H1 (cell line): ENCODE measurements at regions not wholly inside any gene's neighbourhood (a gene's known extent, or its start where the extent isn't known, plus 50 kb on each side); places are given as distances from the start of the nearest gene placed in this dataset.

Experiments used
- CTCF ChIA-PET: fragments of 300-600 bp; sonication (Branson Sonifier 250); formaldehyde crosslinking; loops from one replicate; lab custom pipeline; 2021; ENCODE audit not compliant: partially characterized antibody; lab: Charles Lee
- POLR2A ChIA-PET: fragments of 300-600 bp; sonication (Branson Sonifier 250); formaldehyde crosslinking; loops from one replicate; lab custom pipeline; 2021; ENCODE audit warnings: inconsistent platforms; ENCODE audit not compliant: partially characterized antibody; lab: Charles Lee
- DNase-seq, 2 experiments: peaks; one replicate each; pipeline versions ENCODE4 v3.0.0 to v3.0.0-alpha.2; 2010 to 2022; ENCODE audit warnings: low spot score in 2 of 2, low read depth in 1 of 2, mixed read lengths in 1 of 2
- FAIRE-seq: peaks from 2 replicates; lab custom pipeline; 2011; peaks lifted over from hg19 to GRCh38; lab: Jason Lieb, UNC
- H2AFZ ChIP-seq: 2 replicates; pipeline ENCODE4 v1.8.1; 2012; ENCODE audit warnings: low read length, inconsistent platforms
- H2AK5ac ChIP-seq: 2 replicates; pipeline ENCODE4 v1.6.1; 2013; ENCODE audit warnings: low read depth, low read length
- H2BK120ac ChIP-seq: replicated peaks from 2 replicates; pipeline ENCODE3; 2013; ENCODE audit warnings: low read depth, low read length, inconsistent platforms
- H2BK12ac ChIP-seq: 2 replicates; pipeline ENCODE4 v1.6.1; 2013; ENCODE audit warnings: low read depth, low read length
- H2BK15ac ChIP-seq: 2 replicates; pipeline ENCODE4 v1.6.1; 2013; ENCODE audit warnings: low read length
- H2BK20ac ChIP-seq: 2 replicates; pipeline ENCODE4 v1.6.1; 2013; ENCODE audit warnings: low read length
- H2BK5ac ChIP-seq: 2 replicates; pipeline ENCODE4 v1.6.1; 2013; ENCODE audit warnings: low read depth, low read length
- H3K14ac ChIP-seq: 2 replicates; pipeline ENCODE4 v1.6.1; 2013; ENCODE audit warnings: inconsistent platforms; ENCODE audit not compliant: insufficient read length
- H3K18ac ChIP-seq: 2 replicates; pipeline ENCODE4 v1.6.1; 2013; ENCODE audit warnings: low read length; ENCODE audit errors: extremely low read depth
- H3K23ac ChIP-seq: 2 replicates; pipeline ENCODE4 v1.6.1; 2013; ENCODE audit warnings: inconsistent platforms; ENCODE audit not compliant: insufficient read length
- H3K23me2 ChIP-seq: 2 replicates; pipeline ENCODE4 v1.6.1; 2013; ENCODE audit warnings: low read depth, low read length
- H3K27ac ChIP-seq: 2 replicates; pipeline ENCODE4 v1.6.1; 2011; ENCODE audit warnings: low read depth, low read length, inconsistent platforms
- H3K27me3 ChIP-seq, 4 experiments: replicated peaks in 1 of 4; 1 replicate in 1 of 4; 2 replicates in 3 of 4; pipeline versions ENCODE4 v1.6.1 to v1.8.1; 2011 to 2013; ENCODE audit warnings: low read length in 3 of 4, mild to moderate bottlenecking in 3 of 4, inconsistent platforms in 2 of 4, mixed read lengths in 2 of 4, moderate library complexity in 1 of 4; ENCODE audit not compliant: control insufficient read depth in 3 of 4, insufficient read depth in 3 of 4; ENCODE audit errors: extremely low read depth in 1 of 4
- H3K36me3 ChIP-seq, 4 experiments: 2 replicates each; pipeline versions ENCODE4 v1.6.1 to v1.8.1; 2011 to 2013; ENCODE audit warnings: mild to moderate bottlenecking in 4 of 4, low read length in 3 of 4, moderate library complexity in 2 of 4, control low read depth in 1 of 4, inconsistent platforms in 1 of 4; ENCODE audit not compliant: insufficient read depth in 4 of 4, control insufficient read depth in 2 of 4
- H3K4ac ChIP-seq: replicated peaks from 2 replicates; pipeline ENCODE3; 2013; ENCODE audit warnings: low read length, low read depth, mixed read lengths, inconsistent platforms; ENCODE audit not compliant: insufficient read length
- H3K4me1 ChIP-seq, 4 experiments: replicated peaks in 1 of 4; 1 replicate in 1 of 4; 2 replicates in 3 of 4; pipeline versions ENCODE4 v1.6.1 to v1.8.1; 2011 to 2013; ENCODE audit warnings: low read length in 3 of 4, inconsistent platforms in 2 of 4, mixed read lengths in 1 of 4; ENCODE audit not compliant: insufficient read depth in 4 of 4, control insufficient read depth in 3 of 4
- H3K4me2 ChIP-seq, 2 experiments: 2 replicates each; pipeline versions ENCODE4 v1.6.1 to v1.8.1; 2011 to 2013; ENCODE audit warnings: low read depth in 2 of 2, low read length in 2 of 2, control low read depth in 1 of 2, inconsistent platforms in 1 of 2, mild to moderate bottlenecking in 1 of 2; ENCODE audit not compliant: insufficient read depth in 1 of 2
- H3K4me3 ChIP-seq, 4 experiments: fragments of 200-600, 300-600 bp in 1 of 4; sonication (generic), shearing (Covaris generic), sonication (Bioruptor Twin) in 1 of 4; 2 replicates each; pipeline versions ENCODE4 v1.5.1 to v1.8.1; 2011 to 2016; ENCODE audit warnings: low read length in 4 of 4, low read depth in 3 of 4, control low read depth in 2 of 4, inconsistent platforms in 2 of 4, mild to moderate bottlenecking in 2 of 4, mixed read lengths in 1 of 4, moderate library complexity in 1 of 4; ENCODE audit not compliant: insufficient read depth in 2 of 4; ENCODE audit errors: extremely low read depth in 1 of 4
- H3K56ac ChIP-seq: replicated peaks from 2 replicates; pipeline ENCODE3; 2013; ENCODE audit warnings: low read depth, mild to moderate bottlenecking, mixed read lengths, low read length, inconsistent platforms; ENCODE audit not compliant: insufficient read length
- H3K79me1 ChIP-seq: 2 replicates; pipeline ENCODE4 v1.6.1; 2013; ENCODE audit warnings: low read depth, low read length, control low read depth
- H3K79me2 ChIP-seq, 2 experiments: 2 replicates each; pipeline versions ENCODE4 v1.6.1 to v1.8.1; 2012 to 2013; ENCODE audit warnings: low read length in 2 of 2, mild to moderate bottlenecking in 2 of 2, inconsistent platforms in 1 of 2; ENCODE audit not compliant: insufficient read depth in 2 of 2, control insufficient read depth in 1 of 2
- H3K9ac ChIP-seq, 4 experiments: replicated peaks in 1 of 4; 1 replicate in 1 of 4; 2 replicates in 3 of 4; pipeline versions ENCODE4 v1.6.1 to v1.8.1; 2011 to 2013; ENCODE audit warnings: low read depth in 3 of 4, low read length in 3 of 4, control low read depth in 2 of 4, mild to moderate bottlenecking in 2 of 4, moderate library complexity in 2 of 4, inconsistent platforms in 1 of 4; ENCODE audit errors: extremely low read depth in 1 of 4
- H3K9me3 ChIP-seq, 2 experiments: 2 replicates each; pipeline versions ENCODE4 v1.6.1 to v1.8.1; 2012 to 2013; ENCODE audit warnings: mild to moderate bottlenecking in 2 of 2, moderate library complexity in 2 of 2, control low read depth in 1 of 2, inconsistent platforms in 1 of 2, low read depth in 1 of 2, low read length in 1 of 2, mixed read lengths in 1 of 2; ENCODE audit not compliant: insufficient read depth in 2 of 2
- H4K20me1 ChIP-seq, 2 experiments: replicated peaks in 1 of 2; 2 replicates each; pipeline versions ENCODE3 to v1.8.1; 2011 to 2013; ENCODE audit warnings: inconsistent platforms in 2 of 2, low read length in 2 of 2, mild to moderate bottlenecking in 1 of 2; ENCODE audit not compliant: insufficient read depth in 2 of 2, control insufficient read depth in 1 of 2
- H4K5ac ChIP-seq: 2 replicates; pipeline ENCODE4 v1.6.1; 2013; ENCODE audit warnings: low read length, low read depth, mixed read lengths, inconsistent platforms; ENCODE audit not compliant: insufficient read length
- H4K8ac ChIP-seq: 2 replicates; pipeline ENCODE4 v1.8.0; 2013; ENCODE audit warnings: mild to moderate bottlenecking, moderate library complexity, low read length, inconsistent platforms; ENCODE audit not compliant: insufficient read depth; ENCODE audit errors: extremely low read depth
- H4K91ac ChIP-seq: replicated peaks from 2 replicates; pipeline ENCODE3; 2013; ENCODE audit warnings: low read length, mixed read lengths, inconsistent platforms; ENCODE audit not compliant: insufficient read length
- TEAD4 ChIP-seq: IDR thresholded peaks from 2 replicates; pipeline ENCODE4 v1.6.1; 2012; ENCODE audit warnings: low read depth, low read length, inconsistent platforms, mixed read lengths
- WGBS, 2 experiments: shearing (Covaris generic) in 1 of 2; methylation state at CpG; one replicate each; pipeline versions ENCODE4 v1.1.6 to v1.1.7; 2013 to 2015; ENCODE audit warnings: low lambda C conversion rate in 2 of 2, mixed read lengths in 2 of 2, inconsistent platforms in 1 of 2, low coverage in 1 of 2, missing lambda C conversion rate in 1 of 2; ENCODE audit not compliant: insufficient replicate concordance in 2 of 2, insufficient coverage in 1 of 2, insufficient read length in 1 of 2; ENCODE audit errors: extremely low coverage in 1 of 2, missing lambda C conversion rate in 1 of 2; 5-methylcytosine and 5-hydroxymethylcytosine counted together

- H2AFZ ChIP-seq, result no peak overlapping the region
- H3K4me1 ChIP-seq, result no peaks in the 10 kb centered on the region
- no peak overlapping the region for H3K4ac ChIP-seq
- H3K4me3 ChIP-seq, result no peak overlapping the region
- H2BK5ac ChIP-seq, result no peak overlapping the region
- no peak overlapping the region for H4K5ac ChIP-seq
- H4K20me1 ChIP-seq, result no peaks in the 10 kb centered on the region
- no peak overlapping the region for H2AK5ac ChIP-seq
- no peak overlapping the region for H3K23ac ChIP-seq
- H3K27ac ChIP-seq, result no peak overlapping the region
- H3K18ac ChIP-seq, result no peak overlapping the region
- no peak overlapping the region for H4K8ac ChIP-seq
- H3K79me2 ChIP-seq, result no peaks in the 10 kb centered on the region
- no peak overlapping the region for H2BK15ac ChIP-seq
- H2BK12ac ChIP-seq, result no peak overlapping the region
- H3K56ac ChIP-seq, result no peak overlapping the region
- DNase-seq (no peak), FAIRE-seq (no peak)
- no peak overlapping the region for H3K4me2 ChIP-seq
- H4K91ac ChIP-seq, result no peak overlapping the region
- ChIA-PET POLR2A (no interaction called here), CTCF (interaction anchor here (1.1 kb wide), 1 partner anchor 184 kb away, joined by 3 read pairs; no protein-coding TSS in a partner anchor)
- H2BK120ac ChIP-seq, result no peak overlapping the region
- no peaks in the 10 kb centered on the region for H3K36me3 ChIP-seq
- H3K14ac ChIP-seq, result no peak overlapping the region
- H2BK20ac ChIP-seq, result no peak overlapping the region
- no peaks in the 10 kb centered on the region; the same call in 1 of the 2 replicates for H3K23me2 ChIP-seq
- 94% methylated on average over 2 of the region's 2 CpGs; no CpG with 5 or more reads in 1 of the 2 experiments for WGBS, 2 experiments
- no peaks in the 10 kb centered on the region for H3K9me3 ChIP-seq
- no peak overlapping the region for H3K9ac ChIP-seq
- no peaks in the 10 kb centered on the region; a peak in 1 of 7 replicates for H3K27me3 ChIP-seq
- no peaks in the 10 kb centered on the region for H3K79me1 ChIP-seq
- no peak for TF ChIP-seq TEAD4
Observed at GRCh38 chr12:77681726-77682125, 149.0 kb upstream of the NAV3 start.
